ENCODE measurements at regions not wholly inside any gene's neighbourhood (a gene's known extent, or its start where the extent isn't known, plus 50 kb on each side); places are given as distances from the start of the nearest gene placed in this dataset.

- TF ChIP-seq ZC3H10 (CRISPR knock-in tag; IDR thresholded peaks at IDR 0.05) (no peak), ZNF565 (CRISPR knock-in tag; conservative IDR thresholded peaks at IDR 0.05; ENCODE audit: low read depth) (no peak), ZFP30 (CRISPR knock-in tag; IDR thresholded peaks at IDR 0.05) (no peak), RARB (CRISPR knock-in tag; IDR thresholded peaks at IDR 0.05) (no peak), TSHZ2 (CRISPR knock-in tag; IDR thresholded peaks at IDR 0.05) (no peak), ZNF8 (CRISPR knock-in tag; IDR thresholded peaks at IDR 0.05) (no peak), ZFP3 (CRISPR knock-in tag; IDR thresholded peaks at IDR 0.05) (no peak), PATZ1 (CRISPR knock-in tag; IDR thresholded peaks at IDR 0.05; ENCODE audit: borderline replicate concordance) (no peak), BACH2 (CRISPR knock-in tag; IDR thresholded peaks at IDR 0.05; ENCODE audit: borderline replicate concordance) (no peak), PPARA (CRISPR knock-in tag; IDR thresholded peaks at IDR 0.05; ENCODE audit: borderline replicate concordance) (no peak), ARNTL (CRISPR knock-in tag; IDR thresholded peaks at IDR 0.05; ENCODE audit: borderline replicate concordance, low read depth) (no peak)
These were observed 301.8 kb upstream of the MCTP2 start for GRCh38 chr15:93929375-93930094.
